OCI-LY1 (cell line): ENCODE measurements at regions not wholly inside any gene's neighbourhood (a gene's known extent, or its start where the extent isn't known, plus 50 kb on each side); places are given as distances from the start of the nearest gene placed in this dataset.

ENCODE experiments used
- CTCF ChIP-seq: fragments of 200-600 bp; sonication (generic), shearing (Covaris generic); IDR thresholded peaks from 2 replicates; pipeline ENCODE4 v1.5.1; 2017; ENCODE audit warnings: mild to moderate bottlenecking, antibody characterized with exemption, low read length, moderate library complexity, mixed read lengths
- EZH2 ChIP-seq: fragments of 200-600 bp; sonication (generic), shearing (Covaris generic); IDR thresholded peaks from 2 replicates; pipeline ENCODE4 v1.8.0; 2017; ENCODE audit warnings: borderline replicate concordance, mixed run types, mild to moderate bottlenecking, antibody characterized with exemption, low read length, moderate library complexity, mixed read lengths

- TF ChIP-seq EZH2 (no peak), CTCF (no peak)
These were observed 511.8 kb upstream of the API5 start for GRCh38 chr11:42800041-42800440.
